Progenitor cell of endocrine pancreas (in vitro differentiated cells): ENCODE measurements at regions not wholly inside any gene's neighbourhood (a gene's known extent, or its start where the extent isn't known, plus 50 kb on each side); places are given as distances from the start of the nearest gene placed in this dataset.

ENCODE experiments used
- DNase-seq: peaks from one replicate; pipeline ENCODE4 v3.0.0; 2021; ENCODE audit warnings: low spot score; ENCODE audit not compliant: unreplicated experiment
- H3K27ac Mint-ChIP-seq: 2 replicates; pipeline ENCODE4 v1.8.0; 2021; ENCODE audit warnings: mild to moderate bottlenecking, moderate library complexity, mixed read lengths
- H3K27me3 Mint-ChIP-seq: 2 replicates; pipeline ENCODE4 v1.8.0; 2021; ENCODE audit warnings: mixed read lengths
- H3K36me3 Mint-ChIP-seq: 2 replicates; pipeline ENCODE4 v1.8.0; 2022; ENCODE audit warnings: mixed read lengths; ENCODE audit not compliant: insufficient read depth
- H3K4me1 Mint-ChIP-seq: 2 replicates; pipeline ENCODE4 v1.8.0; 2021; ENCODE audit warnings: low read depth, mixed read lengths
- H3K4me3 Mint-ChIP-seq: 2 replicates; pipeline ENCODE4 v1.8.0; 2021; ENCODE audit warnings: low read depth, mild to moderate bottlenecking, moderate library complexity, mixed read lengths
- H3K9me3 Mint-ChIP-seq: 2 replicates; pipeline ENCODE4 v1.8.0; 2021; ENCODE audit warnings: low read depth, mixed read lengths
- CTCF ChIP-seq: fragments of 200-600 bp; sonication (generic); IDR thresholded peaks from one replicate; pipeline ENCODE4 v1.5.0; 2021; ENCODE audit warnings: antibody characterized with exemption, mild to moderate bottlenecking; ENCODE audit not compliant: unreplicated experiment

GRCh38 chr4:126871810-126872209 lies 760.9 kb upstream of the INTU start:
- no peak overlapping the region for H3K27ac Mint-ChIP-seq
- no peak for TF ChIP-seq CTCF
- H3K4me3 Mint-ChIP-seq, result no peak overlapping the region
- H3K27me3 Mint-ChIP-seq, result no peaks in the 10 kb centered on the region
- peaks cover 17% of the 10 kb centered on the region for H3K9me3 Mint-ChIP-seq
- no peaks in the 10 kb centered on the region for H3K4me1 Mint-ChIP-seq
- no peak for DNase-seq
- H3K36me3 Mint-ChIP-seq, result peaks cover 3% of the 10 kb centered on the region

GRCh38 chr4:126874533-126874932 lies 758.2 kb upstream of the INTU start:
- no peak for TF ChIP-seq CTCF
- H3K4me1 Mint-ChIP-seq, result no peaks in the 10 kb centered on the region
- H3K4me3 Mint-ChIP-seq, result no peak overlapping the region
- H3K9me3 Mint-ChIP-seq, result peaks cover 9% of the 10 kb centered on the region
- H3K27me3 Mint-ChIP-seq, result no peaks in the 10 kb centered on the region
- no peak for DNase-seq
- H3K36me3 Mint-ChIP-seq, result no peaks in the 10 kb centered on the region
- no peak overlapping the region for H3K27ac Mint-ChIP-seq

- no peaks in the 10 kb centered on the region for H3K27me3 Mint-ChIP-seq
- TF ChIP-seq CTCF, result no peak
- H3K4me3 Mint-ChIP-seq, result no peak overlapping the region
- H3K4me1 Mint-ChIP-seq, result no peaks in the 10 kb centered on the region
- no peaks in the 10 kb centered on the region for H3K36me3 Mint-ChIP-seq
- no peaks in the 10 kb centered on the region for H3K9me3 Mint-ChIP-seq
- H3K27ac Mint-ChIP-seq, result no peak overlapping the region
- no peak for DNase-seq
These were observed 743.8 kb upstream of the INTU start for GRCh38 chr4:126888968-126889367.

GRCh38 chr4:126890383-126890782 lies 742.4 kb upstream of the INTU start:
- TF ChIP-seq CTCF, result no peak
- Mint-ChIP-seq H3K9me3 (no peaks in the 10 kb centered on the region), H3K4me3 (no peak overlapping the region), H3K36me3 (no peaks in the 10 kb centered on the region), H3K27me3 (no peaks in the 10 kb centered on the region), H3K27ac (no peak overlapping the region), H3K4me1 (no peaks in the 10 kb centered on the region)
- DNase-seq, result no peak

GRCh38 chr4:126890994-126891393 lies 741.8 kb upstream of the INTU start:
- Mint-ChIP-seq H3K27ac (no peak overlapping the region), H3K4me3 (no peak overlapping the region), H3K27me3 (no peaks in the 10 kb centered on the region), H3K36me3 (no peaks in the 10 kb centered on the region), H3K9me3 (peaks cover 4% of the 10 kb centered on the region), H3K4me1 (no peaks in the 10 kb centered on the region)
- TF ChIP-seq CTCF, result no peak
- no peak for DNase-seq
